GM13977 (cell line): ENCODE measurements at regions not wholly inside any gene's neighbourhood (a gene's known extent, or its start where the extent isn't known, plus 50 kb on each side); places are given as distances from the start of the nearest gene placed in this dataset.

ENCODE experiments used
- DNase-seq: peaks from one replicate; pipeline ENCODE4 v3.0.0; 2012; ENCODE audit warnings: low spot score
- in situ Hi-C: fragments of 300-500 bp; cut with MboI; formaldehyde crosslinking; loops from one replicate; pipeline ENCODE4 v1.12.0; 2022; ENCODE audit warnings: low sequenced_read_pairs, low pct_unique_long_range_greater_than_20kb, mixed read lengths, inconsistent platforms; ENCODE audit not compliant: unreplicated experiment
- TF ChIP-seq, protein P1 (sequence below): IDR thresholded peaks from 2 replicates; pipeline ENCODE4 v1.5.1; 2012; ENCODE audit warnings: mild to moderate bottlenecking, control low read depth; ENCODE audit not compliant: insufficient read depth; ENCODE audit errors: extremely low read depth, missing control alignments

DNA sequence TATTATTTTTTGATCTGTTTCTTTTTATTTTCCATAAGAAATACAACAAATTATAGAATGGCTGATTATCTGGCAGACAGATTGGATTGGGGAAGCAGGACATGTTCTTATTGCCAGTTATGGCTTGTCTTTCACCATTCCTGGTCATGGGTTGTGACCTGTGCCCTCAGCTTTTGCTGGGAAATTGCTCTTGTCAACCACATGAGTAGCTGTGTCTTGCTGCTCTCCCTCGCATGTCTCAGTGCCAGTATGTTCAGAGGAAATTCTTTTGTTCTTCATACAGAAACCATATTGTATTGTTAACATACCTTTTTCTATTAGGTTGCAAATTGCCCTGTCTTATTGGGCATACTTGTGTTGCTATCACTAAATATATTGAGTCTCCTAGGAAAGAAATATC, 344.1 kb downstream of the OSTF1 start:
- in situ Hi-C loops = no loop called here
- TF ChIP-seq, protein P1, sequence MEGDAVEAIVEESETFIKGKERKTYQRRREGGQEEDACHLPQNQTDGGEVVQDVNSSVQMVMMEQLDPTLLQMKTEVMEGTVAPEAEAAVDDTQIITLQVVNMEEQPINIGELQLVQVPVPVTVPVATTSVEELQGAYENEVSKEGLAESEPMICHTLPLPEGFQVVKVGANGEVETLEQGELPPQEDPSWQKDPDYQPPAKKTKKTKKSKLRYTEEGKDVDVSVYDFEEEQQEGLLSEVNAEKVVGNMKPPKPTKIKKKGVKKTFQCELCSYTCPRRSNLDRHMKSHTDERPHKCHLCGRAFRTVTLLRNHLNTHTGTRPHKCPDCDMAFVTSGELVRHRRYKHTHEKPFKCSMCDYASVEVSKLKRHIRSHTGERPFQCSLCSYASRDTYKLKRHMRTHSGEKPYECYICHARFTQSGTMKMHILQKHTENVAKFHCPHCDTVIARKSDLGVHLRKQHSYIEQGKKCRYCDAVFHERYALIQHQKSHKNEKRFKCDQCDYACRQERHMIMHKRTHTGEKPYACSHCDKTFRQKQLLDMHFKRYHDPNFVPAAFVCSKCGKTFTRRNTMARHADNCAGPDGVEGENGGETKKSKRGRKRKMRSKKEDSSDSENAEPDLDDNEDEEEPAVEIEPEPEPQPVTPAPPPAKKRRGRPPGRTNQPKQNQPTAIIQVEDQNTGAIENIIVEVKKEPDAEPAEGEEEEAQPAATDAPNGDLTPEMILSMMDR = no peak
- no peak for DNase-seq

DNA sequence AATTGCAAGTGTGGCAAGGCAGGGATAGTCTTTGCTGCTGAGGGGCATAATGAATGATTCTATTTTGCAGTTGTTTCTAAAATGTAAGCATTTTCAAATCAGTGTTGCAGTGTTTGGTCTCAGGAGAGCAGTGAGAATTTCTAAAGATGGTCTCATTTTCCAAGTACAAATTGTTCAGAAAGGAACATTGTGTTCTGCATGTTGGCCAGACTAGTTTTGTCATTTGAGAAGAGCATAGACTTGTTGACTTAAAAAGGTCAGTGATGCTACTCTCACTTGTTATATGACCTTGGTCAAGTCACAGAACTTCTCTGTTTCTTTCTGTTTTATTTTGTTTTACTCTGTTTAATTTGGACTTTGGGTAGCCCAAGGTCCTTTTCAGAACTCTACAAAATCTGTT, 344.6 kb downstream of the OSTF1 start:
- TF ChIP-seq, protein P1 = no peak
- DNase-seq = no peak

DNA sequence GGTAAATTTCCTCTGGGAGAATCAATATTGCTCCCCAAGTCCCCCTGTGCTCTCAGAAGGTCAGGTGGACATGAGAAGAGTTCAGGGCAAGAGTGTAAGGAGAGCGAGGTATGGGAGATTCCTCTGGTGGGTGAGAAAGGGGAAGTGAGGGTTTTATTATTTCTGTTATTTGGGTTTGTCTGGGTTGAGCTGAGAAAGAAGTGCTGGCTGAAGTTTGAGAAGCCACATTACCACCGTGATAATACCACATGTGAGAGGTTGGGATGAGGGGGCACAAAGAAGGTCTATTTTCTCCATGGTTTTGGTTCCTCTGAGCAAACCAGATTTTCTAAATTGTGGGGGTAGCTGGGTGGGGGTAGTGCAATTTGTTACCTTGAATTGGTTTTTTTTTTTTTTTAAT, 350.4 kb downstream of the OSTF1 start:
- in situ Hi-C loops = no loop called here
- no peak for DNase-seq
- TF ChIP-seq, protein P1 = no peak

More for the DNA sequence above, 344.6 kb downstream of the OSTF1 start:
- in situ Hi-C loops = no loop called here

DNA sequence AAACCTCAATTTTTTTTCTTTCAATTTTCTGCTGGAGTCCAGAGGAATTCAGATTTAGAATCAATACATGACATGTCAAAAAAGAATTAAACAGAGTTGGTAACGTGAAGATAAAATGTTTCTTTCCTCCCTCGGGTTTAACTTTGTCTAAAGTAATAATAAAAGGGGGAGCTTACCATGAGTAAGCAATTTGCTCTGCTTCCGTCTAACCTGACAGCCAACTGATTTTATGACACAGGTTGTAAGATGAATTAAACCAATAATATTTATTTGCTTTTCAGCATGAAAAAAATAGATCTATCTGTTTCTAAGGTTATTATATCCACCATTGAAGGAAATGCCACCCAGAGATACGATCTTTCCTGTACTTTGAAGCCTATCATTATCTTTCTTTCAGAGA, 352.6 kb downstream of the OSTF1 start:
- in situ Hi-C loops = no loop called here
- TF ChIP-seq, protein P1 = no peak
- DNase-seq = no peak

DNA sequence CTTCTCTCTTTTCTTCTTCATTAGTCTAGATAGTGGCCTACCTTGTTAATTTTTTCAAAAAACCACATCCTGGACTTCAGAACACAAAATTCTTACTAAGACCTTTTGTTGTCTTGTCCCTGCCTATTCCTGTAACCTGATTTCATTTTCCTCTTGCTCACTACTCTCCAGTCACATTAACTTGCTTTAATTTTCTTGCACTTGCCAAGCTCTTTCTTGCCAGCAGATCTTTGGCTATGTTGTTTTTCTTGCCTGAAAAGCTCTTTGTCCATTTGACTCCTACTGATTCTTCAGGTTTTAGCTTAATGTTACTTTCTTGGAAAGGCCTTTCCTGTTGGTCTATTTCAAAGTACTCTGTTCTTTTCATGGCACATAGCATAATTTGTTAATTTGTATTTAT, 356.8 kb downstream of the OSTF1 start:
- no peak for DNase-seq
- in situ Hi-C loops = no loop called here
- TF ChIP-seq, protein P1 = no peak

DNA sequence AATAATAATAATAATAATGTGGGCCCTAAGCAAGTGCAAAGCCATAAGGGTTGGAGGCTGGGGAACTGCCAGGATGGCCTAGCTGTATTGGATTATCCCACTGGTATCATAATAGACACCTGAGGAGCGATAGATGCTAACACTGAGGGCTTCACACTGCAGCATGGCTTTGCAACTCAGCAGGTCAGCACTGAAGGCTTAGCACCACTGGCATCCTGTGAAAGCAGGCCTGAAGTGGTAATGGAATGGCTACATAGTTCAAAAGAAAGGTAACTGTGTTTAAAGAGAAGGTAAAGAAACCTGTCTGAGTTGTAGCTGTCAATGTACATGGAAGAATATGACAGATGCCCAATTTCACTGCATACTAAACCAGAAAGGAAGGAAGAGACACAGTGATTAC, 359.0 kb downstream of the OSTF1 start:
- TF ChIP-seq, protein P1 = no peak
- in situ Hi-C loops = no loop called here
- DNase-seq = no peak

DNA sequence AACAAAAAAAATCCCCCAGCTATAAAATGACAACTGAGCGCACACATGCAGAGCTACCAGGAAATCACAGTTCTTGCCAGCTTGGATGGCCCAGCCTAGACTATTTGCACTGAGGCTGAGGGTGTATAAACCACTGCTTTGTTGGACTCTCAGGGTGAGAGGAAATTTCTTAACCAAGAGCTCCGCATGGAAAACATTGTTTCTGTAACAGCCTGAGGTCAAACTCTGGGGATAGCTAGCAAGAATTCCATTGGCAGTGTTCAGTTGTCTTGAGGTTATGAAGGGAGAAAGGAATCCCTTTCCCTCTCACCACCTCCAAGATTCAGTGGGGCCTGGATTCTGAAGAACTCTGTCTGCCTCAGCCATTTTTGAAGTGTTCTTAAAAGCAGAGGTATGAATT, 360.0 kb downstream of the OSTF1 start:
- DNase-seq = no peak
- TF ChIP-seq, protein P1 = no peak
- in situ Hi-C loops = no loop called here
